GM12878 (cell line): ENCODE measurements at regions not wholly inside any gene's neighbourhood (a gene's known extent, or its start where the extent isn't known, plus 50 kb on each side); places are given as distances from the start of the nearest gene placed in this dataset.

Source experiments
- ATAC-seq: fragments of 200-7000 bp; cut with Tn5 transposase; 3 replicates; pipeline ENCODE4 v1.9.1; 2020; ENCODE audit warnings: mild to moderate bottlenecking, moderate library complexity
- BruUV-seq: library from RNA; stranded (reverse); fragments of 400-500 nt; replicated peaks from 2 replicates; lab custom pipeline; 2021; lab: Mats Ljungman, UMichigan
- CTCF ChIA-PET: fragments of 300-600 bp; sonication (Branson Sonifier 250); formaldehyde crosslinking; extraction: SDS; loops from one replicate; lab custom pipeline; 2021; ENCODE audit warnings: inconsistent platforms; lab: Yijun Ruan, JAX
- POLR2A ChIA-PET: fragments of 350-600 bp; formaldehyde crosslinking; extraction: SDS; loops from one replicate; lab custom pipeline; 2021; ENCODE audit warnings: inconsistent platforms; lab: Charles Lee
- RAD21 ChIA-PET: fragments of 300-600 bp; sonication (Branson Sonifier 250); formaldehyde crosslinking; loops from one replicate; lab custom pipeline; 2023; ENCODE audit warnings: antibody characterized with exemption; ENCODE audit not compliant: unreplicated experiment; lab: Charles Lee
- SMC1A ChIA-PET: fragments of 300-600 bp; sonication (Branson Sonifier 250); formaldehyde crosslinking; loops from one replicate; lab custom pipeline; 2023; ENCODE audit not compliant: unreplicated experiment, uncharacterized antibody; lab: Charles Lee
- DNase-seq: peaks from one replicate; pipeline ENCODE4 v3.0.0-alpha.2; 2011; ENCODE audit warnings: low read depth, low spot score
- FAIRE-seq: peaks from 3 replicates; lab custom pipeline; 2011; peaks lifted over from hg19 to GRCh38; lab: Jason Lieb, UNC
- H2AFZ ChIP-seq: 2 replicates; pipeline ENCODE4 v1.6.0; 2011; ENCODE audit warnings: low read depth, low read length, control low read depth; ENCODE audit not compliant: control insufficient read depth
- H3K27ac ChIP-seq: 2 replicates; pipeline ENCODE4 v1.5.1; 2011; ENCODE audit warnings: control low read depth; ENCODE audit not compliant: control insufficient read depth, insufficient read depth
- H3K27me3 ChIP-seq, 2 experiments: replicated peaks in 1 of 2; 2 replicates each; pipeline versions ENCODE4 v1.6.0 to v1.6.1; 2011; ENCODE audit warnings: low read length in 1 of 2; ENCODE audit not compliant: control insufficient read depth in 2 of 2, insufficient read depth in 2 of 2
- H3K36me3 ChIP-seq, 2 experiments: 2 replicates each; pipeline ENCODE4 v1.5.1; 2011; ENCODE audit warnings: low read length in 1 of 2; ENCODE audit not compliant: control insufficient read depth in 2 of 2, insufficient read depth in 2 of 2
- H3K4me1 ChIP-seq: 2 replicates; pipeline ENCODE4 v1.6.1; 2011; ENCODE audit warnings: mild to moderate bottlenecking, low read length, moderate library complexity, mixed read lengths; ENCODE audit not compliant: control insufficient read depth, insufficient read depth
- H3K4me2 ChIP-seq: 2 replicates; pipeline ENCODE4 v1.6.0; 2011; ENCODE audit warnings: control low read depth; ENCODE audit not compliant: control insufficient read depth, insufficient read depth
- H3K4me3 ChIP-seq: fragments of 200-600 bp; sonication (generic); 2 replicates; pipeline ENCODE4 v1.5.1; 2016
- H3K79me2 ChIP-seq: 2 replicates; pipeline ENCODE4 v1.6.0; 2011; ENCODE audit warnings: low read length; ENCODE audit not compliant: control insufficient read depth, insufficient read depth
- H3K9ac ChIP-seq: 2 replicates; pipeline ENCODE4 v1.8.0; 2011; ENCODE audit warnings: low read length, control low read depth, mixed read lengths; ENCODE audit not compliant: control insufficient read depth, insufficient read depth
- H3K9me3 ChIP-seq: replicated peaks from 3 replicates; pipeline ENCODE4 v1.5.1; 2011; ENCODE audit warnings: mild to moderate bottlenecking, low read length; ENCODE audit not compliant: control insufficient read depth, insufficient read depth
- H4K20me1 ChIP-seq: 2 replicates; pipeline ENCODE4 v1.6.0; 2011; ENCODE audit not compliant: control insufficient read depth, insufficient read depth
- CBX3 ChIP-seq: fragments of 200-600 bp; sonication (generic); IDR thresholded peaks from 2 replicates; pipeline ENCODE4 v1.6.1; 2016; ENCODE audit warnings: low read depth, borderline replicate concordance
- CREB1 ChIP-seq: IDR thresholded peaks from 2 replicates; pipeline ENCODE4 v1.6.1; 2012; ENCODE audit warnings: low read depth, mild to moderate bottlenecking, inconsistent platforms
- CREM ChIP-seq: IDR thresholded peaks from 2 replicates; pipeline ENCODE4 v1.6.1; 2014; ENCODE audit warnings: antibody characterized with exemption, low read depth
- E2F4 ChIP-seq: IDR thresholded peaks from 2 replicates; pipeline ENCODE4 v1.6.1; 2012; ENCODE audit warnings: low read depth, low read length, improper control_type of control experiment
- FOXM1 ChIP-seq: IDR thresholded peaks from 2 replicates; pipeline ENCODE4 v1.6.1; 2012; ENCODE audit warnings: low read depth, mild to moderate bottlenecking, inconsistent platforms, low read length, moderate library complexity
- IRF5 ChIP-seq: fragments of 450-650 bp; IDR thresholded peaks from 2 replicates; pipeline ENCODE4 v1.6.1; 2017; ENCODE audit warnings: borderline replicate concordance
- JUNB ChIP-seq: IDR thresholded peaks from 2 replicates; pipeline ENCODE4 v1.6.1; 2016; ENCODE audit warnings: antibody characterized with exemption, mild to moderate bottlenecking
- KDM1A ChIP-seq: fragments of 200-600 bp; sonication (generic); IDR thresholded peaks from 2 replicates; pipeline ENCODE4 v1.6.1; 2016; ENCODE audit warnings: borderline replicate concordance
- NR2C1 ChIP-seq: fragments of 450-650 bp; IDR thresholded peaks from 2 replicates; pipeline ENCODE4 v1.6.1; 2017; ENCODE audit warnings: antibody characterized with exemption, mild to moderate bottlenecking, moderate library complexity
- PML ChIP-seq: IDR thresholded peaks from 2 replicates; pipeline ENCODE4 v1.6.1; 2012; ENCODE audit warnings: low read length, inconsistent platforms
- RAD21 ChIP-seq: IDR thresholded peaks from 2 replicates; pipeline ENCODE4 v1.6.1; 2011; ENCODE audit warnings: mild to moderate bottlenecking, low read depth, low read length, moderate library complexity; ENCODE audit not compliant: insufficient read depth
- SMARCA5 ChIP-seq: fragments of 450-650 bp; IDR thresholded peaks from 2 replicates; pipeline ENCODE4 v1.6.1; 2017; ENCODE audit warnings: mild to moderate bottlenecking
- SRF ChIP-seq, 2 experiments: IDR thresholded peaks; 2 replicates each; pipeline ENCODE4 v1.6.1; 2011; ENCODE audit warnings: low read depth in 2 of 2, low read length in 2 of 2, mild to moderate bottlenecking in 1 of 2, moderate library complexity in 1 of 2
- USF1 ChIP-seq: IDR thresholded peaks from 2 replicates; pipeline ENCODE4 v1.6.1; 2011; ENCODE audit warnings: borderline replicate concordance, low read depth, mild to moderate bottlenecking, moderate library complexity, mixed read lengths, low read length; ENCODE audit not compliant: insufficient read depth; ENCODE audit errors: extremely low read length
- ZNF24 ChIP-seq: fragments of 450-650 bp; IDR thresholded peaks from 2 replicates; pipeline ENCODE4 v1.6.1; 2017; ENCODE audit warnings: antibody characterized with exemption, mild to moderate bottlenecking
- WGBS: methylation state at CpG from one replicate; pipeline ENCODE4 v1.1.6; 2016; ENCODE audit warnings: low lambda C conversion rate; ENCODE audit not compliant: insufficient replicate concordance, insufficient coverage; ENCODE audit errors: missing lambda C conversion rate; 5-methylcytosine and 5-hydroxymethylcytosine counted together
- in situ Hi-C: fragments of 300-500 bp; cut with MboI; formaldehyde crosslinking; loops from 9 replicates; pipeline ENCODE4 v1.14.3; 2018; ENCODE audit warnings: mixed read lengths
- intact Hi-C: fragments of 100-400 bp; cut with micrococcal nuclease; formaldehyde crosslinking; loops from one replicate; pipeline ENCODE4 v1.14.2; 2022; ENCODE audit not compliant: unreplicated experiment
- TF ChIP-seq, protein P1 (sequence below): IDR thresholded peaks from 2 replicates; pipeline ENCODE4 v1.6.1; 2012; ENCODE audit warnings: mild to moderate bottlenecking, low read depth, low read length
- TF ChIP-seq, protein P2 (sequence below): IDR thresholded peaks from 2 replicates; pipeline ENCODE4 v1.6.1; 2011; ENCODE audit warnings: low read depth, low read length, improper control_type of control experiment, borderline replicate concordance

DNA sequence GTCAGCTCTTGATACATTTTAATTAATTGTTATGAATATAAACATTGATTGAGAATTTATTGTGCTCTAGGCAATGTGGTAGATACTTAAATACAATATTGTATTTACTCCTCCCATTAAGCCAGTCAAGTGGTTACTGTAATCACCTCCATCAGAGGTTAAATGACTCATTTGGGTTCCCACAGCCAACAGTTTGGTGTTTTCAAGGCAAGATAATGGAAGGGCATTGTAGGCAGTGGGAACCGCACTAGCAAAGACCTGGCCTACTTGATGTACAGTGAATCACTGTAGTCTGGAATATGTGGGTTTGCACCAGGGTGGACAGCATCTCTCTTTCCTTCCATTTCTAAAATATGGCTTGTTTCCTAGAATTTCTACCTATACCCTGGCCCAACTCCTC is 127.4 kb downstream of the EDEM1 start (continued):
- TF ChIP-seq KDM1A (no peak), RAD21 (no peak), IRF5 (no peak), CREM (no peak), NR2C1 (no peak)
- TF ChIP-seq, all 136 proteins: peak for 0

DNA sequence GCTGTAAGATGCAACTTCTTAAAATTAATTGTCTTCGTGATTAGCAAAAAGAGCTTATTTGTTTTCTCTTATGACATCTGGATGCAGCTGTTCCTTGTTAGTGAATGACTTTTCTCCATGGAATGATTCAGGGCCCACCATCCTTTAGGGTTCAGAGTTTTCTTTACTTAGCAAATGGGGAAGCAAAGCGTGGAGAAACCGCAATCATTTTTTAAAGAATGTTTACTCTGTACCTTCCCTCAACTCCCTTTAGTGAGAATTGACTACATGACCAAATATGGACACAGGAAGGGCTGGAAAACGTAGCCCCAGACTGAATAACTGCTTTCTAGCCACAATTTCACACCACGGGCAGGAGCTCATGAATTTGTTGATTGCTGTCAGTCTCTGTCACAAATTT is 130.1 kb downstream of the EDEM1 start:
- Histone ChIP-seq H3K79me2 (no peaks in the 10 kb centered on the region), H3K4me1 (no peaks in the 10 kb centered on the region), H4K20me1 (no peaks in the 10 kb centered on the region), H3K4me3 (no peak overlapping the region), H3K27ac (no peak overlapping the region), H3K4me2 (no peak overlapping the region), H3K36me3 (no peaks in the 10 kb centered on the region), H2AFZ (no peak overlapping the region), H3K27me3 (no peaks in the 10 kb centered on the region), H3K9me3 (no peaks in the 10 kb centered on the region), H3K9ac (no peak overlapping the region)
- ChIA-PET RAD21 (no interaction called here), CTCF (interaction anchor here (1.4 kb wide), 1 partner anchor 19 kb away, joined by 4 read pairs; no protein-coding TSS in a partner anchor), SMC1A (interaction anchor here (0.5 to 2.2 kb wide), 4 partner anchors 10 to 133 kb away, joined by 3 to 5 read pairs (median 3); no protein-coding TSS in a partner anchor), POLR2A (no interaction called here)
- intact Hi-C loops, result no loop called here
- no TSS peak for BruUV-seq
- FAIRE-seq, result no peak
- in situ Hi-C loops, result no loop called here
- no peak for DNase-seq
- WGBS, result 0% methylated on average over 5 of the region's 5 CpGs
- ATAC-seq, result no peak
- TF ChIP-seq USF1 (no peak), PML (no peak), E2F4 (no peak), JUNB (no peak), SMARCA5 (no peak), SRF (IDR thresholded peaks at IDR 0.05; ENCODE audit: low read depth in 2 of 2, low read length in 2 of 2) (no peak), CREB1 (no peak), CBX3 (no peak), FOXM1 (no peak), ZNF24 (no peak), CREM (no peak)
- TF ChIP-seq, protein P1, sequence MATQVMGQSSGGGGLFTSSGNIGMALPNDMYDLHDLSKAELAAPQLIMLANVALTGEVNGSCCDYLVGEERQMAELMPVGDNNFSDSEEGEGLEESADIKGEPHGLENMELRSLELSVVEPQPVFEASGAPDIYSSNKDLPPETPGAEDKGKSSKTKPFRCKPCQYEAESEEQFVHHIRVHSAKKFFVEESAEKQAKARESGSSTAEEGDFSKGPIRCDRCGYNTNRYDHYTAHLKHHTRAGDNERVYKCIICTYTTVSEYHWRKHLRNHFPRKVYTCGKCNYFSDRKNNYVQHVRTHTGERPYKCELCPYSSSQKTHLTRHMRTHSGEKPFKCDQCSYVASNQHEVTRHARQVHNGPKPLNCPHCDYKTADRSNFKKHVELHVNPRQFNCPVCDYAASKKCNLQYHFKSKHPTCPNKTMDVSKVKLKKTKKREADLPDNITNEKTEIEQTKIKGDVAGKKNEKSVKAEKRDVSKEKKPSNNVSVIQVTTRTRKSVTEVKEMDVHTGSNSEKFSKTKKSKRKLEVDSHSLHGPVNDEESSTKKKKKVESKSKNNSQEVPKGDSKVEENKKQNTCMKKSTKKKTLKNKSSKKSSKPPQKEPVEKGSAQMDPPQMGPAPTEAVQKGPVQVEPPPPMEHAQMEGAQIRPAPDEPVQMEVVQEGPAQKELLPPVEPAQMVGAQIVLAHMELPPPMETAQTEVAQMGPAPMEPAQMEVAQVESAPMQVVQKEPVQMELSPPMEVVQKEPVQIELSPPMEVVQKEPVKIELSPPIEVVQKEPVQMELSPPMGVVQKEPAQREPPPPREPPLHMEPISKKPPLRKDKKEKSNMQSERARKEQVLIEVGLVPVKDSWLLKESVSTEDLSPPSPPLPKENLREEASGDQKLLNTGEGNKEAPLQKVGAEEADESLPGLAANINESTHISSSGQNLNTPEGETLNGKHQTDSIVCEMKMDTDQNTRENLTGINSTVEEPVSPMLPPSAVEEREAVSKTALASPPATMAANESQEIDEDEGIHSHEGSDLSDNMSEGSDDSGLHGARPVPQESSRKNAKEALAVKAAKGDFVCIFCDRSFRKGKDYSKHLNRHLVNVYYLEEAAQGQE, result no peak
- TF ChIP-seq, protein P2, sequence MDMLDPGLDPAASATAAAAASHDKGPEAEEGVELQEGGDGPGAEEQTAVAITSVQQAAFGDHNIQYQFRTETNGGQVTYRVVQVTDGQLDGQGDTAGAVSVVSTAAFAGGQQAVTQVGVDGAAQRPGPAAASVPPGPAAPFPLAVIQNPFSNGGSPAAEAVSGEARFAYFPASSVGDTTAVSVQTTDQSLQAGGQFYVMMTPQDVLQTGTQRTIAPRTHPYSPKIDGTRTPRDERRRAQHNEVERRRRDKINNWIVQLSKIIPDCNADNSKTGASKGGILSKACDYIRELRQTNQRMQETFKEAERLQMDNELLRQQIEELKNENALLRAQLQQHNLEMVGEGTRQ, result no peak
